C4-2B (cell line): ENCODE measurements at regions not wholly inside any gene's neighbourhood (a gene's known extent, or its start where the extent isn't known, plus 50 kb on each side); places are given as distances from the start of the nearest gene placed in this dataset.

Experiments used
- H3K27ac ChIP-seq: fragments of 450-650 bp; 2 replicates; pipeline ENCODE4 v1.5.1; 2017
- ZFX ChIP-seq: fragments of 450-650 bp; IDR thresholded peaks from 2 replicates; pipeline ENCODE4 v1.6.1; 2017
- TF ChIP-seq, protein P1 (sequence below): fragments of 450-650 bp; conservative IDR thresholded peaks from 2 replicates; pipeline ENCODE4 v1.5.1; 2017; ENCODE audit warnings: mild to moderate bottlenecking

DNA sequence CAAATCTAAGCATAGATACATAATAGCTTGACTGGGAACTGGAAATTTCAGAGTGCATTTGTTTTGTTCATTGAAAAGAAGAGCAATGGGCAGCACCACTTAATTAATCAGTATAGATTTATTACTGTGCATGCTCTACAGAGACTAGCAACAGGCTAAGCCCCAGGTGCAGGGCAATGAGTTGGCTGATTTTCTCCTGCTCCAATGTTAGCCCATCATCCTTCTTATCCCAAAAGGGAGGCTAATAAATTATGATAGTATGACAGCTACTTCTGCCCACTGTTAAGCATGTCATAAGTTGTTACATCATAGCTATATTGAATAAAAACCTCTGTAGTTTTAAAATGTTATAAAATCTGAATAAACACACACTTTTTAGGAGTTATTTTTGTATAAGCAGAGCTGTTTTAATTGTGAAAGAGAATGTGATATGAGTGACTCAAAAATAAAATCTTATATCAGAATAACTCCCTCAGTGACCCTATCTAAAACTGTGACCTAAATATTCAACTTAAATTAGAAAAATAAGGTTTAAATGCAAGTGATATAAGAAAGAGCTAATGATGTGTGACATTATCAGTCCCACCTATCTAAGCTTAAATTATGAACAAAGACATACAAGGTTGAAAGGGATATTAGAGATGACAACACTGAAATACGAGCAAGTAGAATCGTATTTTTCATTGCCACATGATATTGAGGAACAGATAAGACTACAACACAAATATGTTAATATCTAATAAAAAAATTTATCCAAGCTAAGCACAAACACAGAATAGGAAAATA lies 967.3 kb upstream of the ADGRB3 start:
- no peak overlapping the region for H3K27ac ChIP-seq
- no peak for TF ChIP-seq ZFX
- TF ChIP-seq, protein P1, sequence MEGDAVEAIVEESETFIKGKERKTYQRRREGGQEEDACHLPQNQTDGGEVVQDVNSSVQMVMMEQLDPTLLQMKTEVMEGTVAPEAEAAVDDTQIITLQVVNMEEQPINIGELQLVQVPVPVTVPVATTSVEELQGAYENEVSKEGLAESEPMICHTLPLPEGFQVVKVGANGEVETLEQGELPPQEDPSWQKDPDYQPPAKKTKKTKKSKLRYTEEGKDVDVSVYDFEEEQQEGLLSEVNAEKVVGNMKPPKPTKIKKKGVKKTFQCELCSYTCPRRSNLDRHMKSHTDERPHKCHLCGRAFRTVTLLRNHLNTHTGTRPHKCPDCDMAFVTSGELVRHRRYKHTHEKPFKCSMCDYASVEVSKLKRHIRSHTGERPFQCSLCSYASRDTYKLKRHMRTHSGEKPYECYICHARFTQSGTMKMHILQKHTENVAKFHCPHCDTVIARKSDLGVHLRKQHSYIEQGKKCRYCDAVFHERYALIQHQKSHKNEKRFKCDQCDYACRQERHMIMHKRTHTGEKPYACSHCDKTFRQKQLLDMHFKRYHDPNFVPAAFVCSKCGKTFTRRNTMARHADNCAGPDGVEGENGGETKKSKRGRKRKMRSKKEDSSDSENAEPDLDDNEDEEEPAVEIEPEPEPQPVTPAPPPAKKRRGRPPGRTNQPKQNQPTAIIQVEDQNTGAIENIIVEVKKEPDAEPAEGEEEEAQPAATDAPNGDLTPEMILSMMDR: no peak

DNA sequence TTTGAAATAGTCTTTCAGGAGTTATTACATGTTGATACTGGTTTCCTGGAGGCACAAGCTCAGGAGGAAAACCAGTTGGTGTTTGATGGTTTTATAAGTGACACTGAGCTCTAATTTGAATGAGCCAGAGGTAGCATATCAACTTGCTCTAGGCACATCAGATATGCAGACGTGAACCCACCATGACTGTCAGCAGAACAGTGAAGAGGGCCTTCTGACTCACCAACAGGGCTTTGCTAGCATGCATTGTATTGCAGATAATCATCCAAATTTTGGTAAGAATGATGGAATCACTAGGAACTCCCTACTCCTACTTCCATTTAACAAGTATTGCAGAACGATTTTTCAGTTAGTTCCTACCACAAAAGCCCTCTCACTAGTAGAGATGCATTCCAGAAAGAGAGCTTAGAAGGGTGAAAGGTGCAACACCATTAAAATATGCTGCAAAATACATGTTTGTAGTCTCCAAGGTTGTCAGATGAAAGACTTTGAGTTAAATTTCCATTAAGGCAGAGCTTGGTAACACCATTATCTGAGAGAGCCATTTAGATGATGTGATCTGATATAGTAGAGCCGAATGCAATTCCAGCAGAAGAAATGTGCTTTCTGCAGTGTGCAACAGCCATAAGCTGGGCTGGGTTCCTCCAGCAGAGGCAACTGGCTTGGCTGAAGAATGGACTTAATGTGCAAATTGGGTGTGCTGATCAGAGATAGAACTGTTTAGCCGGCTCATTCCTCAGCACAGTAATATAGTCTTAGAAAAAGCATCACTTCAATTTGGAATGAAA lies 968.7 kb upstream of the ADGRB3 start:
- H3K27ac ChIP-seq: no peak overlapping the region
- TF ChIP-seq ZFX: no peak
- TF ChIP-seq, protein P1: no peak

DNA sequence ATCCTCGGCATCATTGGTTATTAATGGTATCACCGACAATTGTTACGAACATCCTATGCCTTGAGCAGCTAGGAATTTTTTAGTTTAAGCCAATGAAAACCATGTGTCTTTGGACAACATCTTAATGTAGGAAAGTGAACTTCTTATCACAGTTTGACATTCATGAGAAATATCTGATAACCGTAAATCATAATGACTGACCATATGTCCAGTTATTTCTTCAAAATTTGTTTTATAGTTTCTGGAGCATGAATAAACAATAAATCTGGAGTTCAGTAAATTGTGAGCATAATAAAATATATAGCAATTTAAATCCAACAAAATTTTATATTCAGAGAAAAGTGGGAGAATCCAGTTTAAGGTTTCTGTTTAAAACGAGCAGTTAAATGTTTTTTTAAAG lies 970.1 kb upstream of the ADGRB3 start:
- H3K27ac ChIP-seq: no peak overlapping the region
- TF ChIP-seq, protein P1: no peak
- no peak for TF ChIP-seq ZFX

DNA sequence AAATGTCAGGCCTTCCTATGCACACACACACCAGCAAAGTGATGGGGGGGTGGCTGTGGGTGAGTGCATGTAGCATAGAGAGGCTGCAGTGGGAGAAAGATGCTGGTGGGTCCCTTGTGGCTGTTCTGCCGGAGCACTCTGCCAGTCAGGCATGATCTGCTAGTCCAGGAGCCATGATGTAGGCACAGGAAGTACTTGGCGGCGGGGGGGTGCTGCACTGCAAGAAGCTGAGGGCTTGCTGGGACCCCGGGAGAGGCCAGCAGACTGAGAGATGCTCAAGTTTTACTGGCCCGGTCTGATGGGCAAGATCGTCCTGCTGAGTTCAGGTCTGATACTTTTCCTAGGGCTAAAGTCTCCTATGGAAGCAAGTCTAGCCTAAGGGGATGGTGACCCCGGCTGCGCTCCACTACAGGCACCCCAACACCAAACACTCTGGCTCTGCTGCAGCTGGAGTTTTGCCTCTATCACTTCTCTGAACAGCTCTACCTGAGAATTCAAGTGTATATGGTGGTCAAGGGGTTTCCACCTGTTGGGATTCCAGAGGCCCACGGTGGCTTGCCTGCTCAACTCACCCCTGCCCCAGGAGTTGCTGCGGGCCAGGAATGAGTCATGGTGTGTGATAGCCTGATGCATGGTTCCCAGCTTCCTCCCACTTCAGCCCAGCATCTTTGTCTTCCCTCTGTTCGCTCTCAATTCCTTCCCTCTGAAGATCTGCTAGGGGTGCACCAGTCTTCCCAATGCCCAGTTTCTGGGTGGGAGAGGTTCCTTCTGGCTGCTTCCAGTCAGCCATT lies 971.8 kb upstream of the ADGRB3 start:
- TF ChIP-seq ZFX: no peak
- TF ChIP-seq, protein P1: no peak
- H3K27ac ChIP-seq: no peak overlapping the region

DNA sequence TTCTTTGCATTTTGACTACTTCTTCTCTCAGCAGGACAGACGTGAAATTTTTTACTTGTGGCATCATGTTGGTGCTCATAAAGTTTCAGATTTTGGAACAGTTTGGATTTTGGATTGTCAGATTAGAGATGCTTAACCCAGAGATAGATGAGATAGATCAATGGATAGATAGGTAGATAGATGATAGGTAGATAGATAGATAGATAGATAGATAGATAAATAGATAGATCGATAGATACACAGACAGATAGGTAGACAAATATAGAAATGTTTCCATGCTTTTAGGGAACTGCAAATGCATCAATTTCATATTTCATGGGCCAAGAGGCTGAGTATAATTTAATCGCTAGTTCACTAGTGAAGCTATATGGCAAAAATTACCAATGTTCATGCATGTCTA lies 981.5 kb upstream of the ADGRB3 start:
- no peak overlapping the region for H3K27ac ChIP-seq
- TF ChIP-seq, protein P1: no peak
- no peak for TF ChIP-seq ZFX

DNA sequence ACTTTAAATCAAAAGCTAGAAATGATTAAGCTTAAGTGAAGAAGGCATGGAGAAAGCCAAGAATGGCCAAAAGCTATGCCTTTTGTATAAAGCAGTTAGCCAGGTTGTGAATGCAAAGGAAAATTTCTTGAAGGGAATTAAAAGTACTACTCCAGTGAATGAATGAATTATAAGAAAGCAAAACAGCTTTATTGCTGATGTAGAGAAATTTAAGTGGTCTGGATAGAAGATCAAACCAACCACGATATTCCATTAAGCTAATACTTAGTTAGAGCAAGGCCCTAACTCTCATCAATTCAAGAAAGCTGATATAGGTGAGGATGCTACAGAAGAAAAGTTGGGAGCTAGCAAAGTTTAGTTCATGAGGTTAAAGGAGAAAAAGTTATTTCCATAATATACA lies 988.5 kb upstream of the ADGRB3 start:
- TF ChIP-seq, protein P1: no peak
- TF ChIP-seq ZFX: no peak
- no peak overlapping the region for H3K27ac ChIP-seq
